GM21381 (cell line): ENCODE measurements at regions not wholly inside any gene's neighbourhood (a gene's known extent, or its start where the extent isn't known, plus 50 kb on each side); places are given as distances from the start of the nearest gene placed in this dataset.
"Not testable (repeated sequence)": the region's sequence is repeated elsewhere in the genome, so short reads cannot be mapped to it uniquely, and the experiment has no call there.

Experiments
- ATAC-seq: cut with Tn5 transposase; IDR thresholded peaks from one replicate; pipeline ENCODE4 v1.9.1; 2021; ENCODE audit warnings: mild to moderate bottlenecking, moderate library complexity; ENCODE audit not compliant: unreplicated experiment

- no peak for ATAC-seq
Observed at GRCh38 chr20:12180107-12180661, 262.5 kb downstream of the BTBD3 start.

GRCh38 chr20:12198281-12198680, 280.6 kb downstream of the BTBD3 start:
- no peak for ATAC-seq

GRCh38 chr20:12199703-12200102, 282.0 kb downstream of the BTBD3 start:
- no peak for ATAC-seq

- ATAC-seq: no peak
Observed at GRCh38 chr20:12201289-12201991, 283.7 kb downstream of the BTBD3 start.

GRCh38 chr20:12203399-12203798, 285.7 kb downstream of the BTBD3 start:
- no peak for ATAC-seq

GRCh38 chr20:12203981-12204380, 286.3 kb downstream of the BTBD3 start:
- no peak for ATAC-seq

GRCh38 chr20:12207875-12208274, 290.2 kb downstream of the BTBD3 start:
- no peak for ATAC-seq

- no peak for ATAC-seq
Observed at GRCh38 chr20:12210591-12210990, 292.9 kb downstream of the BTBD3 start.

- ATAC-seq: no peak
Observed at GRCh38 chr20:12211361-12211760, 293.7 kb downstream of the BTBD3 start.

- ATAC-seq: no peak
Observed at GRCh38 chr20:12217382-12217781, 299.7 kb downstream of the BTBD3 start.

GRCh38 chr20:12219798-12220197, 302.1 kb downstream of the BTBD3 start:
- no peak for ATAC-seq

- ATAC-seq: no peak
Observed at GRCh38 chr20:12223057-12223456, 305.4 kb downstream of the BTBD3 start.

GRCh38 chr20:12225898-12226297, 308.2 kb downstream of the BTBD3 start:
- no peak for ATAC-seq

GRCh38 chr20:12229891-12230290, 312.2 kb downstream of the BTBD3 start:
- ATAC-seq: no peak

GRCh38 chr20:12237772-12238171, 320.1 kb downstream of the BTBD3 start:
- no peak for ATAC-seq

- no peak for ATAC-seq
Observed at GRCh38 chr20:12241065-12241464, 323.4 kb downstream of the BTBD3 start.

- ATAC-seq: no peak
Observed at GRCh38 chr20:12243327-12243726, 325.6 kb downstream of the BTBD3 start.

- ATAC-seq: no peak
Observed at GRCh38 chr20:12248481-12248880, 330.8 kb downstream of the BTBD3 start.

GRCh38 chr20:12250661-12251060, 333.0 kb downstream of the BTBD3 start:
- not testable (repeated sequence) for ATAC-seq

- ATAC-seq: no peak
Observed at GRCh38 chr20:12252793-12253192, 335.1 kb downstream of the BTBD3 start.

- ATAC-seq: no peak
Observed at GRCh38 chr20:12255461-12255970, 337.8 kb downstream of the BTBD3 start.

GRCh38 chr20:12256806-12257205, 339.1 kb downstream of the BTBD3 start:
- ATAC-seq: no peak

GRCh38 chr20:12262747-12263146, 345.1 kb downstream of the BTBD3 start:
- ATAC-seq: no peak
